GM23248 (cell line): ENCODE measurements at regions not wholly inside any gene's neighbourhood (a gene's known extent, or its start where the extent isn't known, plus 50 kb on each side); places are given as distances from the start of the nearest gene placed in this dataset.

Source experiments
- EZH2 ChIP-seq: fragments of 200-600 bp; sonication (generic); IDR thresholded peaks from 2 replicates; pipeline ENCODE4 v1.6.1; 2018; ENCODE audit warnings: antibody characterized with exemption, mild to moderate bottlenecking; ENCODE audit not compliant: insufficient read depth, poor library complexity, severe bottlenecking
- EZH2phosphoT487 ChIP-seq: fragments of 200-600 bp; sonication (generic); IDR thresholded peaks from 2 replicates; pipeline ENCODE4 v1.6.1; 2018; ENCODE audit warnings: antibody characterized with exemption, moderate library complexity, mild to moderate bottlenecking, low read depth; ENCODE audit not compliant: insufficient read depth

GRCh38 chr3:27930052-27930602 lies 208.0 kb upstream of the EOMES start:
- TF ChIP-seq EZH2 (no peak), EZH2phosphoT487 (no peak)
